ENCODE measurements at regions not wholly inside any gene's neighbourhood (a gene's known extent, or its start where the extent isn't known, plus 50 kb on each side); places are given as distances from the start of the nearest gene placed in this dataset.

DNA sequence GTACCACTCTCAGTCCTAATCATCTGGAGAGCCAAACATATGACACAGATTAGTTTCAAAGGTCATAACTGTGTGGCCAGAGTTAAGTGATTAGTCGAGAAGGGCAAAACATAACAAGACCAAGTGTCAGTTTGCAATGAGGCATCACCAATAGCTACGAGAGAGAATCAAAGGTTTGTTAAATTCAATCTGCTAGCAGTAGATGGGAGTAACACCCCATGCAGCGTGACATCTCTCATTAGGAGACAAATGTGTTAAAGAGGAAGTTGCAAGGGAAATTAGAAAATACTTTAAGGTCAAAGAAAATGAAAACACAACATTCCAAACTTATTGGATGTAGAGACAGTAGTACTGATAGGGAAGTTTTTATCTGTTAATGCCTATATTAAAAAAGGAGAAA lies 135.7 kb upstream of the SYT10 start:
- POLR2A ChIA-PET = no interaction called here
- CTCF ChIA-PET = no interaction called here

DNA sequence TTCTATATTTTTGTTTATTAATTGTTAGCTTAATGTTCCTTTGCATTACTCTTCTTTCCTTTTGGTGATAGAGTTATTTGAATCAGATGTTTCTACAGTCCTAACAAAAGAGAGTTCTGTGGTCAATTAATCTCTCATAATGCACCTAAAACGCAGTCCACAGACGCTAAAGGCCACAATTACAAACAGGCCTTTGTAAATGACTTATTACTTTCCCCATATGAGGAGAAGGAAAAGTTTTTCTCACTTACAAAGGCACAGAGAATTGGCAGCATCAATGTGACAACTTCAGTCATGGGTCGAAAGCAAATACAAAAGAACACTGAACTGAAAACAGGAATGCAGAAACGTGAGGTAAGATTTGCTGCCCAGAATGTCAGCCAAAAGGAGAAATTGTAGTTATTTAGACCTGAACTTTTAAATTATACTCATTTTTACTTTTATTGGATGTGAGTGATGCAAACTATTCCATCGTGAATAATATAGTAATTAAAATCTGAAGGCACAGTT lies 142.0 kb upstream of the SYT10 start:
- TF ChIP-seq, protein P1, sequence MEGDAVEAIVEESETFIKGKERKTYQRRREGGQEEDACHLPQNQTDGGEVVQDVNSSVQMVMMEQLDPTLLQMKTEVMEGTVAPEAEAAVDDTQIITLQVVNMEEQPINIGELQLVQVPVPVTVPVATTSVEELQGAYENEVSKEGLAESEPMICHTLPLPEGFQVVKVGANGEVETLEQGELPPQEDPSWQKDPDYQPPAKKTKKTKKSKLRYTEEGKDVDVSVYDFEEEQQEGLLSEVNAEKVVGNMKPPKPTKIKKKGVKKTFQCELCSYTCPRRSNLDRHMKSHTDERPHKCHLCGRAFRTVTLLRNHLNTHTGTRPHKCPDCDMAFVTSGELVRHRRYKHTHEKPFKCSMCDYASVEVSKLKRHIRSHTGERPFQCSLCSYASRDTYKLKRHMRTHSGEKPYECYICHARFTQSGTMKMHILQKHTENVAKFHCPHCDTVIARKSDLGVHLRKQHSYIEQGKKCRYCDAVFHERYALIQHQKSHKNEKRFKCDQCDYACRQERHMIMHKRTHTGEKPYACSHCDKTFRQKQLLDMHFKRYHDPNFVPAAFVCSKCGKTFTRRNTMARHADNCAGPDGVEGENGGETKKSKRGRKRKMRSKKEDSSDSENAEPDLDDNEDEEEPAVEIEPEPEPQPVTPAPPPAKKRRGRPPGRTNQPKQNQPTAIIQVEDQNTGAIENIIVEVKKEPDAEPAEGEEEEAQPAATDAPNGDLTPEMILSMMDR (IDR thresholded peaks at IDR 0.05; ENCODE audit: low read depth, low read length) = no peak
- ChIA-PET POLR2A (no interaction called here), CTCF (no interaction called here)
- Histone ChIP-seq H3K27me3 (ENCODE audit: control insufficient read depth, insufficient read depth, low read length) (no peaks in the 10 kb centered on the region), H3K9me3 (ENCODE audit: control insufficient read depth, insufficient read depth, low read length) (peaks cover 4% of the 10 kb centered on the region; the same call in 1 of the 2 replicates), H3K27ac (ENCODE audit: low read depth, low read length) (no peak overlapping the region), H3K4me3 (ENCODE audit: low read depth, low read length) (no peak overlapping the region)
- DNase-seq (ENCODE audit: low read depth, low spot score) = no peak

More for the DNA sequence above, 135.7 kb upstream of the SYT10 start:
- no peak overlapping the region for H3K27ac ChIP-seq (ENCODE audit: low read depth, low read length)
- no peak overlapping the region for H3K4me3 ChIP-seq (ENCODE audit: low read depth, low read length)
- no peaks in the 10 kb centered on the region for H3K27me3 ChIP-seq (ENCODE audit: control insufficient read depth, insufficient read depth, low read length)
- TF ChIP-seq, protein P1 (IDR thresholded peaks at IDR 0.05; ENCODE audit: low read depth, low read length) = no peak
- no peak for DNase-seq (ENCODE audit: low read depth, low spot score)
- H3K9me3 ChIP-seq (ENCODE audit: control insufficient read depth, insufficient read depth, low read length) = no peaks in the 10 kb centered on the region

DNA sequence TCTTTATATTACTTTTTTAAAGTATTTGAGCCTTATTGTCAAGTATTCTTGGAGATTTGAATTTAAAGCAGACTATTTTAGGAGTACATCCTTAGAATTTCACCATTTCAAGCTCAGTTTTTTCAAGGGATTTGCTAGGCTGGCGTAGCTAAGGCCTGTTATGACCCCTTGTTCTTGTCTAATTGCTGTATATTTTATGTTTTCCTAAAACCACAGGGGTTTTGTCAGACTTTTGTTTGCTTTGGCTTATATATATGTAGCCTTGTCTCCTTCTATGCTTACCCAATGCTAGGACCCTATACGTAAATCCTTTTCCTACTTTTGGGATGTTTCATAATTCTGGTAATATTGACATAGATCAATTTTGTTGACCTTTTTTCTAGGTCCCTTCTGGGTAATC lies 147.0 kb upstream of the SYT10 start:
- TF ChIP-seq, protein P1 (IDR thresholded peaks at IDR 0.05; ENCODE audit: low read depth, low read length) = no peak
- POLR2A ChIA-PET = no interaction called here
- no peak for DNase-seq (ENCODE audit: low read depth, low spot score)
- H3K27me3 ChIP-seq (ENCODE audit: control insufficient read depth, insufficient read depth, low read length) = no peaks in the 10 kb centered on the region
- H3K9me3 ChIP-seq (ENCODE audit: control insufficient read depth, insufficient read depth, low read length) = peaks cover 4% of the 10 kb centered on the region
- CTCF ChIA-PET = no interaction called here
- no peak overlapping the region for H3K4me3 ChIP-seq (ENCODE audit: low read depth, low read length)
- no peak overlapping the region for H3K27ac ChIP-seq (ENCODE audit: low read depth, low read length)

DNA sequence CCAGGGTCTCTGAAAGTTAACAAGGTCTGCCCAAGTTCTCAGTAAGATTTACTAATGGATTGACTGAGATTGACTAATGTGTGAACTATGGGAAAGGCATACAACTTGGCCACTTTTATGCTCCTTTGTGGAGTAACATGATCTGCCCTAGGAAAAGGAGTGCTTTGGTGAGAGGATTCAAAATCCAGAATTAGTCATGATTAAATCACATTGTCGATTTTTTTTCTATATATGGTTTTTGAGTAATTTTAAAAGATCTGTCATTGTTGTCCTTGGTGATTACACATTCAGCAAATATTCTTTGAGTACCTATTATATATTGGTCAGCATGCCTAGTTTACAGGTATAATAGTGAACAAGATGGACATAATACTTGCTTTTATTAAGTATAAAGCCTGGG lies 147.7 kb upstream of the SYT10 start:
- H3K27ac ChIP-seq (ENCODE audit: low read depth, low read length) = no peak overlapping the region
- TF ChIP-seq, protein P1 (IDR thresholded peaks at IDR 0.05; ENCODE audit: low read depth, low read length) = no peak
- POLR2A ChIA-PET = no interaction called here

DNA sequence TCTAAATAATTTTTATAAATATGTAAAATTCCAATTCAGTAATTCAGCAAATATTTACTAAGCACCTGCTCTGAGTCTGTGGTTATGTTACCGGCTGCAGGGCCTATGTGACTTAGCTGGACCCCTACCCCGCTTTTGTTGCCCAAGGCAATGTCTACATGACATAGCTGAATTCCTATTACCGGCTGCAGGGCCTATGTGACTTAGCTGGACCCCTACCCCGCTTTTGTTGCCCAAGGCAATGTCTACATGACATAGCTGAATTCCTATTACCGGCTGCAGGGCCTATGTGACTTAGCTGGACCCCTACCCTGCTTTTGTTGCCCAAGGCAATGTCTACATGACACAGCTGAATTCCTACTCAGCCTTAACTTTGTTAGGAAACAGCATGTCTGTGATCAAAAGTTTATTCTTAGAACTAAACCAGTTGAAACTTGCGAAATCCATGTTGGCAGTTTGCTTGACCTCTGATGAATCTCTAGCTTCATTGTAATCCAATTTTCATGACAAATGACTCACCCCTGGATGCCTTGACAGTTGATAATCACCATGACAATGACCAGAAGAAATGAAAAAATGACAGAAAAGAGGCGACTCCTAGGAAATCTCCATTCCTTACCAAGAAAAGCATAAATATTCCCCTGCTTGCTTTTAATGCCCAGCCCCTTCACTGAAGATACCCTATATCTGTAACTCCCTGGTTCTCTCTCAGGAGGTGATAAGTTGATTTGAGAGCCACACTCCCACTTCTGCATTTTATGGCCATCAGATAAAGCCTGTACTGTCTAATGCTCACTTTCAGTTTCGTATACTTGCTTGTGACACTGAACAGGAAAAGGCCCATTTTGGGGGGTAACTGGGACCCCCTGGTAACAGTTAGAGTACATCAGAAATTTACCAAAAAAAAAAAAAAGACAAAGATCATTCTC lies 148.4 kb upstream of the SYT10 start:
- DNase-seq (ENCODE audit: low read depth, low spot score) = no peak
- H3K27me3 ChIP-seq (ENCODE audit: control insufficient read depth, insufficient read depth, low read length) = no peaks in the 10 kb centered on the region
- CTCF ChIA-PET = interaction anchor here (0.7 kb wide), 1 partner anchor 433 kb away, joined by 3 read pairs; no protein-coding TSS in a partner anchor
- no peak overlapping the region for H3K4me3 ChIP-seq (ENCODE audit: low read depth, low read length)
- peaks cover 4% of the 10 kb centered on the region for H3K9me3 ChIP-seq (ENCODE audit: control insufficient read depth, insufficient read depth, low read length)
- POLR2A ChIA-PET = no interaction called here
- H3K27ac ChIP-seq (ENCODE audit: low read depth, low read length) = no peak overlapping the region
- TF ChIP-seq, protein P1 (IDR thresholded peaks at IDR 0.05; ENCODE audit: low read depth, low read length) = no peak

More for the DNA sequence above, 147.7 kb upstream of the SYT10 start:
- Histone ChIP-seq H3K9me3 (ENCODE audit: control insufficient read depth, insufficient read depth, low read length) (peaks cover 4% of the 10 kb centered on the region), H3K27me3 (ENCODE audit: control insufficient read depth, insufficient read depth, low read length) (no peaks in the 10 kb centered on the region), H3K4me3 (ENCODE audit: low read depth, low read length) (no peak overlapping the region)
- CTCF ChIA-PET = no interaction called here
- no peak for DNase-seq (ENCODE audit: low read depth, low spot score)
